ENCODE measurements at regions not wholly inside any gene's neighbourhood (a gene's known extent, or its start where the extent isn't known, plus 50 kb on each side); places are given as distances from the start of the nearest gene placed in this dataset.

- ChIA-PET SMC1A (ENCODE audit: uncharacterized antibody, unreplicated experiment) (no interaction called here), RAD21 (ENCODE audit: unreplicated experiment) (no interaction called here), POLR2A (no interaction called here), CTCF (interaction anchor here (0.8 kb wide), 1 partner anchor 12 kb away, joined by 3 read pairs; no protein-coding TSS in a partner anchor)
- H3K4me2 ChIP-seq (ENCODE audit: control insufficient read depth, insufficient read depth) = no peak overlapping the region
- no peak for ATAC-seq
- intact Hi-C loops (cut with micrococcal nuclease; ENCODE audit: unreplicated experiment) = no loop called here
- no TSS peak for BruUV-seq (replicated peaks)
- no peaks in the 10 kb centered on the region for H3K36me3 ChIP-seq (ENCODE audit: control insufficient read depth in 2 of 2, insufficient read depth in 2 of 2, low read length in 1 of 2)
- 25% methylated on average over 2 of the region's 2 CpGs for WGBS (ENCODE audit: insufficient coverage, insufficient replicate concordance, low lambda C conversion rate, missing lambda C conversion rate)
- no peak for FAIRE-seq
- H4K20me1 ChIP-seq (ENCODE audit: control insufficient read depth, insufficient read depth) = no peaks in the 10 kb centered on the region
- no peak overlapping the region for H2AFZ ChIP-seq (ENCODE audit: control insufficient read depth, low read depth, low read length)
- no peaks in the 10 kb centered on the region for H3K79me2 ChIP-seq (ENCODE audit: control insufficient read depth, insufficient read depth, low read length)
- H3K4me1 ChIP-seq (ENCODE audit: control insufficient read depth, insufficient read depth, low read length) = no peaks in the 10 kb centered on the region
- no peak overlapping the region for H3K4me3 ChIP-seq
- in situ Hi-C loops (cut with MboI) = no loop called here
- DNase-seq (ENCODE audit: low read depth, low spot score) = no peak
- peaks cover 0 to 22% of the 10 kb centered on the region in 2 experiments; a peak in 3 of 4 replicates for H3K27me3 ChIP-seq (replicated peaks in 1 of 2; ENCODE audit: control insufficient read depth in 2 of 2, insufficient read depth in 2 of 2, low read length in 1 of 2)
- no peak overlapping the region for H3K9ac ChIP-seq (ENCODE audit: control insufficient read depth, insufficient read depth, low read length)
- no peak overlapping the region for H3K27ac ChIP-seq (ENCODE audit: control insufficient read depth, insufficient read depth)
- no peaks in the 10 kb centered on the region for H3K9me3 ChIP-seq (replicated peaks; ENCODE audit: control insufficient read depth, insufficient read depth, low read length)
- TF ChIP-seq SIX5 (IDR thresholded peaks at IDR 0.05; ENCODE audit: low read depth, low read length, severe bottlenecking) = no peak
- TF ChIP-seq PKNOX1 (IDR thresholded peaks at IDR 0.05) = no peak
- no peak for TF ChIP-seq SMAD1 (IDR thresholded peaks at IDR 0.05; ENCODE audit: low read depth, partially characterized antibody)
- TF ChIP-seq HSF1 (IDR thresholded peaks at IDR 0.05; ENCODE audit: low read depth, low read length) = no peak
- TF ChIP-seq BCL3 (IDR thresholded peaks at IDR 0.05; ENCODE audit: borderline replicate concordance, insufficient read depth, low read depth, low read length, poor library complexity, severe bottlenecking) = no peak
- TF ChIP-seq CHD4 (IDR thresholded peaks at IDR 0.05) = no peak
- no peak for TF ChIP-seq IRF5 (IDR thresholded peaks at IDR 0.05; ENCODE audit: borderline replicate concordance)
- TF ChIP-seq RELA (IDR thresholded peaks at IDR 0.05; ENCODE audit: borderline replicate concordance, partially characterized antibody) = no peak
- TF ChIP-seq MEF2B (IDR thresholded peaks at IDR 0.05; ENCODE audit: partially characterized antibody, poor library complexity, severe bottlenecking) = no peak
- no peak for TF ChIP-seq MXI1 (IDR thresholded peaks at IDR 0.05; ENCODE audit: low read depth, low read length)
- no peak for TF ChIP-seq E2F4 (IDR thresholded peaks at IDR 0.05; ENCODE audit: low read depth, low read length)
- no peak for TF ChIP-seq CBFB (IDR thresholded peaks at IDR 0.05; ENCODE audit: low read depth)
- no peak for TF ChIP-seq MEF2A (IDR thresholded peaks at IDR 0.05; ENCODE audit: insufficient read depth, low read depth, low read length)
- no peak for TF ChIP-seq SRF (IDR thresholded peaks at IDR 0.05; ENCODE audit: low read depth in 2 of 2, low read length in 2 of 2)
- no peak for TF ChIP-seq KLF5 (IDR thresholded peaks at IDR 0.05; ENCODE audit: partially characterized antibody)
- TF ChIP-seq USF1 (IDR thresholded peaks at IDR 0.05; ENCODE audit: borderline replicate concordance, extremely low read length, insufficient read depth, low read depth, low read length) = no peak
- no peak for TF ChIP-seq BACH1 (IDR thresholded peaks at IDR 0.05; ENCODE audit: borderline replicate concordance)
Observed at GRCh38 chr18:55783921-55784320, 195.9 kb upstream of the TCF4 start.
